ENCODE measurements at regions not wholly inside any gene's neighbourhood (a gene's known extent, or its start where the extent isn't known, plus 50 kb on each side); places are given as distances from the start of the nearest gene placed in this dataset.
A peak's percentile ranks its signal among the peaks of the same experiment; 100 is the strongest.

DNA sequence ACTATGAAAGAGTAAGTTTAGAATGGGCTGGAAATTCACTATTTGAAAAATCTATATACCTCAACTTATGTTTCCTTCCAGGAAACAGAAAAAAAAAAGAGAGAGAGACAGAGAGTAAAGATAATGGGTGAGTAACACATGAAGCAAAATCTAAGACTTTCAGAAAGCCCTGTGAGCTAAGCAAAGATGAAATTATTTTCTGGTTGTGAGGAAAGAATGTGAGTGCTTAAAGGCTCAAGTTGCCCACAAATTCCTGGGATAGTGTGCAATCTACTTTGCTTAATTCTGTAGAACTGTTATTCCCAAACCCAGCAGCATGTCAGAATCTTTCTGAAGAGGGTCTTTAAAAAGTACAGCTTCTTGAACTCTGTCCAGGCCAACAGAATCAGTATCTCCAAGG lies 337.7 kb upstream of the AGTR1 start:
- ChIA-PET POLR2A (no interaction called here), CTCF (no interaction called here)
- TF ChIP-seq CTBP1 (IDR thresholded peaks at IDR 0.05; ENCODE audit: borderline replicate concordance) (no peak), NFRKB (IDR thresholded peaks at IDR 0.05) (no peak), TARDBP (IDR thresholded peaks at IDR 0.05) (no peak), ARNT (IDR thresholded peaks at IDR 0.05) (no peak), ZNF384 (IDR thresholded peaks at IDR 0.05) (no peak), SUZ12 (IDR thresholded peaks at IDR 0.05) (no peak), FOXK2 (IDR thresholded peaks at IDR 0.05) (no peak), SP1 (IDR thresholded peaks at IDR 0.05) (no peak), FOXA1 (IDR thresholded peaks at IDR 0.05) (no peak), ELF4 (IDR thresholded peaks at IDR 0.05) (no peak), HDGF (IDR thresholded peaks at IDR 0.05; ENCODE audit: borderline replicate concordance) (no peak), L3MBTL2 (conservative IDR thresholded peaks at IDR 0.05) (no peak), LEF1 (IDR thresholded peaks at IDR 0.05; ENCODE audit: borderline replicate concordance) (no peak), FOXM1 (IDR thresholded peaks at IDR 0.05; ENCODE audit: borderline replicate concordance) (no peak), BHLHE40 (IDR thresholded peaks at IDR 0.05; ENCODE audit: borderline replicate concordance) (no peak)
- TF ChIP-seq, protein P1, sequence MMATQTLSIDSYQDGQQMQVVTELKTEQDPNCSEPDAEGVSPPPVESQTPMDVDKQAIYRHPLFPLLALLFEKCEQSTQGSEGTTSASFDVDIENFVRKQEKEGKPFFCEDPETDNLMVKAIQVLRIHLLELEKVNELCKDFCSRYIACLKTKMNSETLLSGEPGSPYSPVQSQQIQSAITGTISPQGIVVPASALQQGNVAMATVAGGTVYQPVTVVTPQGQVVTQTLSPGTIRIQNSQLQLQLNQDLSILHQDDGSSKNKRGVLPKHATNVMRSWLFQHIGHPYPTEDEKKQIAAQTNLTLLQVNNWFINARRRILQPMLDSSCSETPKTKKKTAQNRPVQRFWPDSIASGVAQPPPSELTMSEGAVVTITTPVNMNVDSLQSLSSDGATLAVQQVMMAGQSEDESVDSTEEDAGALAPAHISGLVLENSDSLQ (IDR thresholded peaks at IDR 0.05): no peak
- no peak for DNase-seq (ENCODE audit: extremely low spot score)

DNA sequence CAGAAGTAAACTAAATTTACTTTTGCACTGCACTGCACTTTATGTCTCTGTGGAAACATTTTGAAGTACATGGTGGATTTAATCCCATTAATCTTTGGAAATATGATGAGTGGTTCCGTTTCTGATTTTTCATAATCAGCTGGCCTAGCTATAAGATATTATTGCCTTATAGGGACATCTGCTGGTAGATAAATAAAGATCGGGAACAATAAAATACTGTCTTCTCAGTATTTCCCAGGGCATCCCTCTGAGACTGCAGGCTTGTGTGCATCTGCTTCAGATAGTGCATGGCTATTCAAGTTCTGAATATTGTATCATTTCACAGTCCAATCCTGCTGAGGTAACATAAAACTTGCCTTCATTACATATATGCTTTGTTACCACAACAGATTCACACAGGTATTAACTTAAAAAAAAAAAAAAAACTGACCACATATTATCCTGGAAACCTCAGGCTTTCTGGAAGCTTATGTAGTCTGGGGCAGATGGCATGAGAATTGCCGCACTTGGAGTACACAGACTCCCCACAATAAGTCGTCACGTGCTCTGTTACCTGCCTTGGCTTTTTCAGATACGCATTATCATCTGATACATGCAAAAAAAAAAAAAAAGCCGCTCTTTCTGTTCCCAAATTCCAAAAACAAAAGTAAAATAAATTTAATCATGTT lies 330.8 kb upstream of the AGTR1 start:
- ChIA-PET CTCF (interaction anchor here (0.6 kb wide), 1 partner anchor 144 kb away, joined by 4 read pairs; no protein-coding TSS in a partner anchor), POLR2A (no interaction called here)
- DNase-seq (ENCODE audit: extremely low spot score): peak; percentile 7
- TF ChIP-seq ARNT (IDR thresholded peaks at IDR 0.05): no peak
- no peak for TF ChIP-seq FOXA1 (IDR thresholded peaks at IDR 0.05)
- no peak for TF ChIP-seq LEF1 (IDR thresholded peaks at IDR 0.05; ENCODE audit: borderline replicate concordance)
- TF ChIP-seq, protein P1 (IDR thresholded peaks at IDR 0.05): no peak
- TF ChIP-seq TARDBP (IDR thresholded peaks at IDR 0.05): no peak
- TF ChIP-seq NFRKB (IDR thresholded peaks at IDR 0.05): no peak
- no peak for TF ChIP-seq ELF4 (IDR thresholded peaks at IDR 0.05)

DNA sequence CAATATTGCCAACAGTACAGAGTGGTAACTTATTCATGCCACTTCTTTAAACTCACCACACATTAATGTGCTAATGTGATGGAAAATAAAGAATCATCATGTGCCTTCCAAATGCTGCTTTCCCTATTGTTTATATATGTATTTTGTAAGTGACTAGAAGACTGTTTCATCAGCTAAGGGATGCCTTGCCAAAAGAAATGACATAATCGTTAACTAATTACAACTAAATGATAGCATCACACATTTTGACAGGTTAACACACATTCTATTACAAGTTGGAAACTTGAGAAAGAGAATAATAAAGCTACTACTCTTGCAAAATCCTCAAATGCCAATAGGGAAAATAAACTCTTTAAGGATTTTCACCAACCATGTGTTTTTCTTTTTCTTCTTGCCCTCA lies 329.9 kb upstream of the AGTR1 start:
- no peak for TF ChIP-seq BHLHE40 (IDR thresholded peaks at IDR 0.05; ENCODE audit: borderline replicate concordance)
- TF ChIP-seq, protein P1 (IDR thresholded peaks at IDR 0.05): peak; percentile 26; the same call in 1 of the 2 replicates
- DNase-seq (ENCODE audit: extremely low spot score): no peak
- ChIA-PET POLR2A (no interaction called here), CTCF (interaction anchor here (0.6 kb wide), 1 partner anchor 145 kb away, joined by 4 read pairs; no protein-coding TSS in a partner anchor)

DNA sequence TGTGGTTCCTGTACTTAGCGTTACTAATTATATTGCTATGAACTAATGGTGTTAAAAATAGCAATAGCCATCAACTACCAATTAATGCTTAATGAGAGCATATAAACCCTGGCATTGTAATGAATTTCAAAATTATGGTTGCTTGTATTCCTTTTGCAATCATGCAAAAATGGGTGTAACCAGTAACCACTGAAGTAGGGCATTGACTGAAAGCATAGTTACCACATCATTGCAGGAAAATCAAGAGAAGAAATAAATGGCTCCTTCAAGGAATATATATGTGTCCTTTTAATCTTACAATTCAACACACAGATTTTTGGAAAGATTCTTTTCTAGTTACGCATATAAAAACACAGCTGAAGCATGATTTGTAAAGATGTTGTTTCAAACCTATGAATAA lies 328.3 kb upstream of the AGTR1 start:
- ChIA-PET POLR2A (no interaction called here), CTCF (no interaction called here)
- no peak for DNase-seq (ENCODE audit: extremely low spot score)

DNA sequence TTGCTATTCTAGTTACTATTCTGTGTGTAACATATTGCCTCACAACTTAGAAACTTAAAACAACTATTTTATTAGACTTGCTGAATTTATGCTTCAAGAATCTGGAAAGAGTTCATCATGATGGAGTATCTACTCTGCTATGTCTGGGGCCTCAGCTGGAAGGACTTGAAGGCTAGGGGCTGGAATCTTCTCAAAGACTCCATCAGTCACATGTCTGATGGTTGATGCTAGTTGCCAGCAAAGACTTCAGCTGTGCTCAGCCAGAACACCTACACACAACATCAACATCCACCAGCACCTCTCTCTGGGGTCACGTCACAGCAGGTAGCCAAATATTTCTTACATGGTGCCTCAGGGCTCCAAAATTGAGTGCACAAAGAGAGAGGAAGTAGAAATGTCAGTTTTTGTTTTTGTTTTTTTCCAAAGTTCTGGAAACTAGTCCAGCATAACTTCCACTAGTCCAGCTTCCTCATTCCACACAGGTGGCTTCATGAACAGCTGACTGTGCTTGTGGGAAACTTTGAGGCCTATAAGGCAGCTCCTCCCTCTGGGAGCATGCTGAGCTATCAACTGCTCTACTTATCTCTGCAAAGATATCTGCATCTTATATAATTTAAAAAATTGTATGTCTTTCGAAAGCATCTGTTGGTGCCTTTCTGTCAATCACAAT lies 325.4 kb upstream of the AGTR1 start:
- CTCF ChIA-PET: interaction anchor here (0.6 kb wide), 1 partner anchor 1626 kb away, joined by 3 read pairs; no protein-coding TSS in a partner anchor
- POLR2A ChIA-PET: no interaction called here
- no peak for DNase-seq (ENCODE audit: extremely low spot score)
- TF ChIP-seq FOXM1 (IDR thresholded peaks at IDR 0.05; ENCODE audit: borderline replicate concordance) (no peak), LEF1 (IDR thresholded peaks at IDR 0.05; ENCODE audit: borderline replicate concordance) (no peak)

More for the DNA sequence above, 328.3 kb upstream of the AGTR1 start:
- TF ChIP-seq ZNF384 (IDR thresholded peaks at IDR 0.05) (no peak), L3MBTL2 (conservative IDR thresholded peaks at IDR 0.05) (no peak), SP1 (IDR thresholded peaks at IDR 0.05) (no peak), FOXM1 (IDR thresholded peaks at IDR 0.05; ENCODE audit: borderline replicate concordance) (no peak), LEF1 (IDR thresholded peaks at IDR 0.05; ENCODE audit: borderline replicate concordance) (no peak), FOXK2 (IDR thresholded peaks at IDR 0.05) (no peak), NFRKB (IDR thresholded peaks at IDR 0.05) (no peak), TARDBP (IDR thresholded peaks at IDR 0.05) (no peak), HDGF (IDR thresholded peaks at IDR 0.05; ENCODE audit: borderline replicate concordance) (no peak), BHLHE40 (IDR thresholded peaks at IDR 0.05; ENCODE audit: borderline replicate concordance) (no peak), FOXA1 (IDR thresholded peaks at IDR 0.05) (no peak), ELF4 (IDR thresholded peaks at IDR 0.05) (no peak), ARNT (IDR thresholded peaks at IDR 0.05) (no peak), SUZ12 (IDR thresholded peaks at IDR 0.05) (no peak), CTBP1 (IDR thresholded peaks at IDR 0.05; ENCODE audit: borderline replicate concordance) (no peak)
- TF ChIP-seq, protein P1 (IDR thresholded peaks at IDR 0.05): no peak

DNA sequence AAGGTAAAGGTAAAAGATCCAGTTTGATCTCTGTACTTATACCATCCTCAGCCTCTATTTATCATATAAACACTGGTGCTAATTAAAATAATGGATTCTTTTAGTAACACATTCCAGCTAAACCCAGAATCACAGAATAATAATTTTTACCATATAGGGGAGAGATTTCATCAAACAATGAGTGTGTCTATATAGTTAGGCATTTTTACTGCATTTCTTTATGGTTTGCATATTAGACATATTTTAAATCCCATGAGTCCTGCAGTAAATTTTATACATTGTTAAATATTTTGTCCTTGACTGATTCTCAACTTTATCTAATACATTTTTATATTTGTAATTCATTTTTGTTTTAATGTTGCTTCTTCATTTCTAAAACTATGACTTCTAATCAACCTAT lies 323.7 kb upstream of the AGTR1 start:
- CTCF ChIA-PET: no interaction called here
- DNase-seq (ENCODE audit: extremely low spot score): no peak
- POLR2A ChIA-PET: no interaction called here
- TF ChIP-seq ZNF384 (IDR thresholded peaks at IDR 0.05) (no peak), SUZ12 (IDR thresholded peaks at IDR 0.05) (no peak), L3MBTL2 (conservative IDR thresholded peaks at IDR 0.05) (no peak), FOXM1 (IDR thresholded peaks at IDR 0.05; ENCODE audit: borderline replicate concordance) (no peak), SP1 (IDR thresholded peaks at IDR 0.05) (no peak)
- TF ChIP-seq, protein P1 (IDR thresholded peaks at IDR 0.05): no peak

All from HEK293T (cell line).